Fibroblast of lung (primary cell): ENCODE measurements at regions not wholly inside any gene's neighbourhood (a gene's known extent, or its start where the extent isn't known, plus 50 kb on each side); places are given as distances from the start of the nearest gene placed in this dataset.

ENCODE experiments used
- DNase-seq, 2 donors: peaks; one replicate each; pipeline versions ENCODE4 v3.0.0 to v3.0.0-alpha.2; 2010; ENCODE audit warnings: low read depth in 2 of 2
- H2AFZ ChIP-seq: 2 replicates; pipeline ENCODE4 v1.5.1; 2012; ENCODE audit warnings: low read length, control low read depth, inconsistent platforms
- H3K27ac ChIP-seq: 2 replicates; pipeline ENCODE4 v1.5.1; 2011; ENCODE audit warnings: low read length, control low read depth; ENCODE audit not compliant: insufficient read depth
- H3K27me3 ChIP-seq: 2 replicates; pipeline ENCODE4 v1.5.1; 2011; ENCODE audit warnings: mild to moderate bottlenecking, low read length; ENCODE audit not compliant: control insufficient read depth, insufficient read depth
- H3K36me3 ChIP-seq: 2 replicates; pipeline ENCODE4 v1.5.1; 2011; ENCODE audit warnings: low read length; ENCODE audit not compliant: control insufficient read depth, insufficient read depth
- H3K4me1 ChIP-seq: 2 replicates; pipeline ENCODE4 v1.5.1; 2011; ENCODE audit warnings: low read length; ENCODE audit not compliant: control insufficient read depth, insufficient read depth; ENCODE audit errors: extremely low read depth
- H3K4me2 ChIP-seq: 2 replicates; pipeline ENCODE4 v1.5.1; 2011; ENCODE audit warnings: low read length, control low read depth; ENCODE audit not compliant: insufficient read depth; ENCODE audit errors: extremely low read depth
- H3K4me3 ChIP-seq, 4 experiments: fragments of 200-600 bp in 1 of 4; sonication (generic) in 1 of 4; replicated peaks in 1 of 4; 2 replicates each; pipeline ENCODE4 v1.5.1; 2011 to 2016; ENCODE audit warnings: low read length in 4 of 4, low read depth in 3 of 4, mild to moderate bottlenecking in 3 of 4, control low read depth in 2 of 4, inconsistent platforms in 1 of 4, mixed read lengths in 1 of 4; ENCODE audit not compliant: insufficient read depth in 1 of 4; ENCODE audit errors: control extremely low read depth in 1 of 4
- H3K79me2 ChIP-seq: 2 replicates; pipeline ENCODE4 v1.5.1; 2012; ENCODE audit warnings: mild to moderate bottlenecking, low read length, inconsistent platforms; ENCODE audit not compliant: control insufficient read depth, insufficient read depth
- H3K9ac ChIP-seq: 2 replicates; pipeline ENCODE4 v1.5.1; 2011; ENCODE audit warnings: mild to moderate bottlenecking, low read length, control low read depth; ENCODE audit not compliant: insufficient read depth
- H3K9me3 ChIP-seq: 2 replicates; pipeline ENCODE4 v1.5.1; 2012; ENCODE audit warnings: low read depth, low read length; ENCODE audit not compliant: control insufficient read depth, insufficient read depth
- H4K20me1 ChIP-seq: 2 replicates; pipeline ENCODE4 v1.5.1; 2011; ENCODE audit warnings: low read length; ENCODE audit not compliant: control insufficient read depth, insufficient read depth; ENCODE audit errors: extremely low read depth
- EZH2 ChIP-seq: IDR thresholded peaks from 2 replicates; pipeline ENCODE4 v1.5.1; 2012; ENCODE audit warnings: low read length, control low read depth, mild to moderate bottlenecking; ENCODE audit errors: missing control alignments
- TF ChIP-seq, protein P1 (sequence below), 2 donors: IDR thresholded peaks in 1 of 2; conservative IDR thresholded peaks in 1 of 2; 1 replicate in 1 of 2; 2 replicates in 1 of 2; pipeline ENCODE4 v1.5.1; 2011 to 2012; ENCODE audit warnings: low read length in 2 of 2, control low read depth in 1 of 2, inconsistent platforms in 1 of 2, low read depth in 1 of 2, mild to moderate bottlenecking in 1 of 2

DNA sequence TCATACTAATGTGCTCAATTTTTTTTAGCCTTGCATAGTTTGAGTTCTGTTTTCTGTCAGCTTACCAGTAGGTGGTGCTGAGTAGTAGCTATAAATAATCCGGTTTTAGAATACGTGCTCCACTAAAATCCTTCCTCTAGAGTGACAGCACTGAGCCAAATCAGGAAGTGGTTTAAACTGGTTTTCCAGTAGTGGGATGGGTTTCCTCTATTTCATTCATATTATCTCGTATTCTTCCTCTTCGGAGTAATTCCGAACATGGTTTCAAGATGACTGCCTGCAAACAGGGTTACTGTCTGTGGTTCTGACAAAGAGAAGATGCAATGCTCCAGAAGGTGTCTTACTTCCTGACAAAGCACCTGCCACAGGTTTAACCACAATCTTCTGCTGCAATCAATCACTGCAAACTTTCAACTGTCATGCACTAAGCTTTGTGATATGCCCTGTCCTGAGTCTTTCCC, 496.9 kb upstream of the VRK2 start:
- DNase-seq: no peak
- Histone ChIP-seq H3K4me3 (no peak overlapping the region), H3K4me1 (no peaks in the 10 kb centered on the region), H3K9ac (no peak overlapping the region), H4K20me1 (no peaks in the 10 kb centered on the region), H3K36me3 (no peaks in the 10 kb centered on the region), H2AFZ (no peak overlapping the region), H3K27me3 (no peaks in the 10 kb centered on the region), H3K9me3 (no peaks in the 10 kb centered on the region), H3K27ac (no peak overlapping the region), H3K4me2 (no peak overlapping the region), H3K79me2 (no peaks in the 10 kb centered on the region)
- no peak for TF ChIP-seq EZH2
- TF ChIP-seq, protein P1, sequence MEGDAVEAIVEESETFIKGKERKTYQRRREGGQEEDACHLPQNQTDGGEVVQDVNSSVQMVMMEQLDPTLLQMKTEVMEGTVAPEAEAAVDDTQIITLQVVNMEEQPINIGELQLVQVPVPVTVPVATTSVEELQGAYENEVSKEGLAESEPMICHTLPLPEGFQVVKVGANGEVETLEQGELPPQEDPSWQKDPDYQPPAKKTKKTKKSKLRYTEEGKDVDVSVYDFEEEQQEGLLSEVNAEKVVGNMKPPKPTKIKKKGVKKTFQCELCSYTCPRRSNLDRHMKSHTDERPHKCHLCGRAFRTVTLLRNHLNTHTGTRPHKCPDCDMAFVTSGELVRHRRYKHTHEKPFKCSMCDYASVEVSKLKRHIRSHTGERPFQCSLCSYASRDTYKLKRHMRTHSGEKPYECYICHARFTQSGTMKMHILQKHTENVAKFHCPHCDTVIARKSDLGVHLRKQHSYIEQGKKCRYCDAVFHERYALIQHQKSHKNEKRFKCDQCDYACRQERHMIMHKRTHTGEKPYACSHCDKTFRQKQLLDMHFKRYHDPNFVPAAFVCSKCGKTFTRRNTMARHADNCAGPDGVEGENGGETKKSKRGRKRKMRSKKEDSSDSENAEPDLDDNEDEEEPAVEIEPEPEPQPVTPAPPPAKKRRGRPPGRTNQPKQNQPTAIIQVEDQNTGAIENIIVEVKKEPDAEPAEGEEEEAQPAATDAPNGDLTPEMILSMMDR (conservative IDR thresholded peaks at IDR 0.05 in 1 of 2, IDR thresholded peaks at IDR 0.05 in 1 of 2; ENCODE audit: low read depth in 1 of 2, low read length in 2 of 2): no peak

DNA sequence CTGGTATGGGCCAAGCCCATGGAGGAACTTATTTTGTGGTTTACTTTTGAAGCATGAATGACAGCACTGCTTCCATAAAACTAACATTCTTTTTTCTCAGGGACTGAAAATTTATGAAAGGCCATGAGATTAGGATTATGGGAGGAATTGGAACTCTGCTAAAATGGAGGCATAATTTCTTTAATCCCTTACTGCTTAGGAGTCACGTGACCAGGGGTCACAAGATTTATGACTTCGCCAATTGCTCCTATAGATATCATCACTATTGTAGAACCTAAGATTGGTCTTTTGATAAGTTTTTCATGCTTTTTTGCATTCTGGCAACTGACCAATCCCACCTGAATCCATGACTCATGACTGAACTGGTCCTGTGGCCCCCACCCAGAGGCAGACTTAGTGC, 495.7 kb upstream of the VRK2 start:
- Histone ChIP-seq H2AFZ (no peak overlapping the region), H3K9ac (no peak overlapping the region)

DNA sequence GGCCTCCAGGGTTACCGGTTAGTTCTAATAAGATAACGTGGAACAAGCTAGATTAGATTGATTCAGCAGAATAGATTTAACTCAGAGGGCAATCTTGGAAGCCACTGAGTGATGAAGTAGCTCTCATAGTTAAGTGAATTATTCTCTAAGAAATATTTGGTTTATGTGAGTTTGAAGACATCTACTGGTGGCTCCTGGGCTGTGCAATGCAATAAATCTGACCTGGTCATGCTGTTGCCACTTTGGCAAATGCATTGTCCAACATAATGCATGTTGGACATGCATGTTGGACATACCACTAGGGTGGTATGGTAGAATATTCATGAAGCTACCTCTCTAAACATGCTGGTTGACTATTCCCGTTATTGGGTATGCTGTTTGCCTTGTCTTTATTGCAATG, 493.7 kb upstream of the VRK2 start:
- Histone ChIP-seq H3K9me3 (no peaks in the 10 kb centered on the region), H2AFZ (no peak overlapping the region), H3K36me3 (no peaks in the 10 kb centered on the region), H4K20me1 (no peaks in the 10 kb centered on the region), H3K4me1 (no peaks in the 10 kb centered on the region), H3K79me2 (no peaks in the 10 kb centered on the region), H3K27ac (no peak overlapping the region), H3K27me3 (no peaks in the 10 kb centered on the region), H3K4me3 (no peak overlapping the region), H3K9ac (no peak overlapping the region), H3K4me2 (no peak overlapping the region)
- no peak for DNase-seq
- TF ChIP-seq, protein P1 (conservative IDR thresholded peaks at IDR 0.05 in 1 of 2, IDR thresholded peaks at IDR 0.05 in 1 of 2; ENCODE audit: low read depth in 1 of 2, low read length in 2 of 2): no peak
- no peak for TF ChIP-seq EZH2

More for the DNA sequence above, 495.7 kb upstream of the VRK2 start:
- H4K20me1 ChIP-seq: no peaks in the 10 kb centered on the region
- no peak for DNase-seq
- no peak overlapping the region for H3K4me3 ChIP-seq
- no peaks in the 10 kb centered on the region for H3K27me3 ChIP-seq
- H3K36me3 ChIP-seq: no peaks in the 10 kb centered on the region
- H3K9me3 ChIP-seq: no peaks in the 10 kb centered on the region
- no peak overlapping the region for H3K27ac ChIP-seq
- TF ChIP-seq, protein P1 (conservative IDR thresholded peaks at IDR 0.05 in 1 of 2, IDR thresholded peaks at IDR 0.05 in 1 of 2; ENCODE audit: low read depth in 1 of 2, low read length in 2 of 2): no peak
- no peak for TF ChIP-seq EZH2
- no peak overlapping the region for H3K4me2 ChIP-seq
- H3K4me1 ChIP-seq: no peaks in the 10 kb centered on the region
- no peaks in the 10 kb centered on the region for H3K79me2 ChIP-seq
